Gastroesophageal sphincter (tissue), 4 donors: ENCODE measurements at regions not wholly inside any gene's neighbourhood (a gene's known extent, or its start where the extent isn't known, plus 50 kb on each side); places are given as distances from the start of the nearest gene placed in this dataset.

Experiments used
- ATAC-seq: fragments of 150-250 bp; one replicate; pipeline ENCODE4 v1.9.1; 2016; ENCODE audit warnings: mild to moderate bottlenecking, moderate library complexity
- H3K27ac ChIP-seq, 4 donors: fragments of 200-600 bp; sonication (generic) in 3 of 4; 1 replicate in 3 of 4; 2 replicates in 1 of 4; pipeline ENCODE4 v1.5.1; 2016 to 2019
- H3K27me3 ChIP-seq: fragments of 200-600 bp; sonication (generic); one replicate; pipeline ENCODE4 v1.5.1; 2019
- H3K36me3 ChIP-seq, 2 donors: fragments of 200-600 bp; sonication (generic); one replicate each; pipeline ENCODE4 v1.5.1; 2019; ENCODE audit warnings: control low read depth in 1 of 2
- H3K4me1 ChIP-seq, 3 donors: fragments of 200-600 bp; sonication (generic); 1 replicate in 2 of 3; 2 replicates in 1 of 3; pipeline ENCODE4 v1.5.1; 2016 to 2019; ENCODE audit warnings: control low read depth in 2 of 3
- H3K4me3 ChIP-seq, 2 donors: fragments of 200-600 bp; sonication (generic); one replicate each; pipeline ENCODE4 v1.5.1; 2019; ENCODE audit warnings: mild to moderate bottlenecking in 1 of 2, moderate library complexity in 1 of 2
- H3K9me3 ChIP-seq, 3 donors: fragments of 200-600 bp; sonication (generic); one replicate each; pipeline ENCODE4 v1.5.1; 2017 to 2019; ENCODE audit warnings: control low read depth in 2 of 3
- CTCF ChIP-seq, 4 experiments: fragments of 200-600 bp in 2 of 4; fragments of 450-650 bp in 2 of 4; sonication (generic) in 1 of 4; IDR thresholded peaks; one replicate each; pipeline ENCODE4 v1.5.1; 2017 to 2019; ENCODE audit warnings: antibody characterized with exemption in 4 of 4, mild to moderate bottlenecking in 2 of 4, moderate library complexity in 2 of 4
- EP300 ChIP-seq: sonication (generic); formaldehyde crosslinking; IDR thresholded peaks from one replicate; pipeline ENCODE4 v1.6.1; 2017; ENCODE audit warnings: antibody characterized with exemption, mild to moderate bottlenecking
- POLR2A ChIP-seq, 2 donors: fragments of 450-650 bp; IDR thresholded peaks; one replicate each; pipeline ENCODE4 v1.6.1; 2017; ENCODE audit warnings: antibody characterized with exemption in 2 of 2, mild to moderate bottlenecking in 2 of 2, moderate library complexity in 1 of 2
- POLR2AphosphoS5 ChIP-seq: sonication (generic); formaldehyde crosslinking; IDR thresholded peaks from one replicate; pipeline ENCODE4 v1.6.1; 2017; ENCODE audit warnings: antibody characterized with exemption
- WGBS, 2 donors: methylation state at CpG; one replicate each; pipeline ENCODE4 v1.1.5; 2018; ENCODE audit warnings: low coverage in 1 of 2; 5-methylcytosine and 5-hydroxymethylcytosine counted together

- 100% methylated on average over 1 of the region's 1 CpG for WGBS, 2 donors
- no peak for ATAC-seq
- Histone ChIP-seq H3K27ac (no peak overlapping the region), H3K4me3 (no peak overlapping the region), H3K27me3 (no peaks in the 10 kb centered on the region), H3K9me3 (no peaks in the 10 kb centered on the region), H3K36me3 (no peaks in the 10 kb centered on the region), H3K4me1 (no peaks in the 10 kb centered on the region)
- TF ChIP-seq CTCF (IDR thresholded peaks at IDR 0.05) = no peak
Measured at GRCh38 chr7:81632418-81632817, 137.4 kb downstream of the HGF start.

GRCh38 chr7:81630600-81630999, 139.2 kb downstream of the HGF start:
- H3K27ac ChIP-seq = no peak overlapping the region
- H3K9me3 ChIP-seq = no peaks in the 10 kb centered on the region
- H3K4me1 ChIP-seq = no peaks in the 10 kb centered on the region
- no peak overlapping the region for H3K4me3 ChIP-seq
- TF ChIP-seq EP300 (no peak), POLR2A (IDR thresholded peaks at IDR 0.05) (no peak), POLR2AphosphoS5 (no peak), CTCF (IDR thresholded peaks at IDR 0.05) (no peak)
- no peaks in the 10 kb centered on the region for H3K27me3 ChIP-seq
- ATAC-seq = no peak
- 88 to 93% methylated on average over 1 of the region's 1 CpG for WGBS, 2 donors
- no peaks in the 10 kb centered on the region for H3K36me3 ChIP-seq

GRCh38 chr7:81629702-81630101, 140.1 kb downstream of the HGF start:
- Histone ChIP-seq H3K4me3 (no peak overlapping the region), H3K27ac (no peak overlapping the region), H3K4me1 (no peaks in the 10 kb centered on the region), H3K27me3 (no peaks in the 10 kb centered on the region), H3K36me3 (no peaks in the 10 kb centered on the region), H3K9me3 (no peaks in the 10 kb centered on the region)
- WGBS, 2 donors = 100% methylated on average over 2 of the region's 2 CpGs
- no peak for ATAC-seq
- TF ChIP-seq CTCF (IDR thresholded peaks at IDR 0.05) = no peak
- TF ChIP-seq POLR2A (IDR thresholded peaks at IDR 0.05) = no peak
- TF ChIP-seq POLR2AphosphoS5 = no peak

- Histone ChIP-seq H3K27ac (no peak overlapping the region), H3K27me3 (no peaks in the 10 kb centered on the region), H3K4me1 (no peaks in the 10 kb centered on the region), H3K9me3 (no peaks in the 10 kb centered on the region), H3K36me3 (no peaks in the 10 kb centered on the region), H3K4me3 (no peak overlapping the region)
- no peak for ATAC-seq
- no peak for TF ChIP-seq POLR2AphosphoS5
- TF ChIP-seq POLR2A (IDR thresholded peaks at IDR 0.05) = no peak
- no peak for TF ChIP-seq CTCF (IDR thresholded peaks at IDR 0.05)
- no peak for TF ChIP-seq EP300
Measured at GRCh38 chr7:81628951-81629350, 140.9 kb downstream of the HGF start.

GRCh38 chr7:81627536-81628287, 142.1 kb downstream of the HGF start:
- no peak for ATAC-seq
- TF ChIP-seq POLR2AphosphoS5 = no peak
- TF ChIP-seq CTCF (IDR thresholded peaks at IDR 0.05) = no peak
- no peak for TF ChIP-seq POLR2A (IDR thresholded peaks at IDR 0.05)
- no peak for TF ChIP-seq EP300
- Histone ChIP-seq H3K36me3 (no peaks in the 10 kb centered on the region), H3K27me3 (no peaks in the 10 kb centered on the region), H3K4me1 (no peaks in the 10 kb centered on the region), H3K4me3 (no peak overlapping the region), H3K27ac (no peak overlapping the region), H3K9me3 (no peaks in the 10 kb centered on the region)
- WGBS, 2 donors = 74% methylated on average over 6 of the region's 6 CpGs
